Activated naive CD4-positive, alpha-beta T cell treated with anti-CD3 and anti-CD28 coated beads, Interleukin-2, amount 50 U/mL, for 24 hours (primary cell): ENCODE measurements at regions not wholly inside any gene's neighbourhood (a gene's known extent, or its start where the extent isn't known, plus 50 kb on each side); places are given as distances from the start of the nearest gene placed in this dataset.

Experiments used
- H3K27ac Mint-ChIP-seq: one replicate; pipeline ENCODE4 v1.8.0; 2021; ENCODE audit warnings: mild to moderate bottlenecking, mixed read lengths
- H3K27me3 Mint-ChIP-seq: one replicate; pipeline ENCODE4 v1.8.0; 2021; ENCODE audit warnings: mixed read lengths
- H3K36me3 Mint-ChIP-seq: one replicate; pipeline ENCODE4 v1.8.0; 2021; ENCODE audit warnings: mixed read lengths
- H3K4me1 Mint-ChIP-seq: one replicate; pipeline ENCODE4 v1.8.0; 2021; ENCODE audit warnings: mixed read lengths
- H3K4me3 Mint-ChIP-seq: one replicate; pipeline ENCODE4 v1.8.0; 2021; ENCODE audit warnings: mild to moderate bottlenecking, mixed read lengths
- H3K9me3 Mint-ChIP-seq: one replicate; pipeline ENCODE4 v1.8.0; 2021; ENCODE audit warnings: mixed read lengths

- no peaks in the 10 kb centered on the region for H3K9me3 Mint-ChIP-seq
- H3K27me3 Mint-ChIP-seq = peaks cover 3% of the 10 kb centered on the region
- no peaks in the 10 kb centered on the region for H3K36me3 Mint-ChIP-seq
- no peak overlapping the region for H3K4me3 Mint-ChIP-seq
- H3K27ac Mint-ChIP-seq = no peak overlapping the region
- no peaks in the 10 kb centered on the region for H3K4me1 Mint-ChIP-seq
Observed at GRCh38 chr2:67645280-67646138, 248.4 kb downstream of the ETAA1 start.

GRCh38 chr2:67646714-67647333, 249.7 kb downstream of the ETAA1 start:
- no peaks in the 10 kb centered on the region for H3K4me1 Mint-ChIP-seq
- H3K27ac Mint-ChIP-seq = no peak overlapping the region
- no peak overlapping the region for H3K4me3 Mint-ChIP-seq
- no peaks in the 10 kb centered on the region for H3K9me3 Mint-ChIP-seq
- no peaks in the 10 kb centered on the region for H3K36me3 Mint-ChIP-seq
- H3K27me3 Mint-ChIP-seq = peaks cover 3% of the 10 kb centered on the region

DNA sequence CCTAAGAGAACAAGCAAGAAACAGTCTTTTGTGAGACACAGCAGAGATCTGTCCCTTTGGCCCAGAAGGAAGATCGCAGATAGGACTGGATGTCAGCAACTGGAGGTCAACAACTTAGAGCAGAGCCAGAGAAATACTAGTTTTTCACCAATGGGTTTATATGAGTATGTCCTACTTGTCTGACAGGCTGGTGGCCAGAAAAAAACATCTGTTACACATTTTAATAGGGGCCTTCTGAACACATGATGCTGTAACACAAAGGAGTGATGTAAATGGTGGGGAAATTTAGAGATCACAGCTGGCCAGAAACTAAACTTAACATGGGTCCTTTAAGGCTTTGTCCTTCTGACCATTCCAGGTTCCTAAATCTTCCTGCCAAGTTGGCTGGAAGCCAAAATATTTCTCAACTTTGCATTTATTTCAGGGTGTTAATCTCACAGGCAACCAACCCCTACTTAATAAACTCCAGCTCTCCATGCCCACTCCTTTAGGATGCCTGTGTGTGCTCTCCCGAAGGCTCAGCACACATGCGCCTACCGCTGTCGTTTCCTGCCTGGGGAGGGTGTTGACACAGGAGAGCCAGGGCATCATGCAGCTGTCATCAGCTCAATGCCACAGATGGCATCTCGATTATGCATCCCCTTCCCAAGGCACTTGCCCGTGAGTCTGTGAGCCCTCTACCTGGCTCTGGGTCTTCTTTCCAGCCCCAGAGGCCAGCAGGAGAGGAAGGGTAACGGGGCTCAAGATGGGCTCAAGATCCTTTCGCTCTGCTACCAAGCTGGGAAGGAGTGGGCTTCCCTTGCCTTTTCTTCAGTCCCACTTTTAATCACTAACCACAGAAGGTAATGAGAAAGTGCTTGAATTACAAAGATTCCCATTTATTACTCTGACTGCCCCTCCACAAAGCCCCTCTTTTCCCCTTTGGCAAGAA, 252.5 kb downstream of the ETAA1 start:
- no peaks in the 10 kb centered on the region for H3K9me3 Mint-ChIP-seq
- H3K27me3 Mint-ChIP-seq = peaks cover 5% of the 10 kb centered on the region
- no peak overlapping the region for H3K27ac Mint-ChIP-seq
- no peaks in the 10 kb centered on the region for H3K4me1 Mint-ChIP-seq
- no peaks in the 10 kb centered on the region for H3K36me3 Mint-ChIP-seq
- no peak overlapping the region for H3K4me3 Mint-ChIP-seq

DNA sequence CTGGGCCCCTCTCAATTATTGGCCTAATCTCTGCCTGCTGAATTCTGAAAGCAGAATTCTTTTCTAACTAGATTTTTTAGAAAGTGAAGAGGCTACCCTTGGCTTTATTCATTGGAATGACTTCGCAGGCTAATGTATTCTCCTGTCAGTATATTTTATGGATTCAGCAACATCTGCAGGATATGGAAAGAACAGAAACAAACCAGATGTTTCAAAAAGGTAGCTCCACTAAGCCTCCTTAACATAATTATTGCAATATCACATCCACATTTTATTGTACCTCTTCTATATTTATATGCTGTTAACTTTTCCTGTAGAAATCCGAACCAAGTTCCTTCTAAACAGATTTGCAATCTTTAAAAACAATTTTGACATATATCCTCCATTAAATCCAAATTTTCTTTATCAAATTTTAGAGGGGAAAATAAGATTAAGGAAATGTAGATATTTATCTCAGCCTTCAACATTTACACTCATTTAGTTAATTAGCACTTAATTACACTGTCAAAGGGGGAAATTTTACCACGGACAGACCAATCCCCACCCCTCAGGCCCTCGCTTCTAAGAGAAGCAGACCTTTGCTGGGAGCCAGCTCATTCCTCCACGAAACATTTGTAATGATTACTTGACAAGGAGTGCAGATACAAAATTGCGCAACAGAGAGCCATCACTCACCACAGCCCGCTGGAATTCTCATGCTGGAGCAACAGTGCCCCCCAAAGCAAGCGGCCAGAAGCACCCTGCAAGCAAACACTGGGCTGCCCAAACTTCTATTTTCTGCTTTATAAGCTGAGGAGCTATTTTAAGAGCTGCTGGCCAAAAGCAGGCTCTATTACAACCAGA, 253.4 kb downstream of the ETAA1 start:
- Mint-ChIP-seq H3K36me3 (no peaks in the 10 kb centered on the region), H3K4me1 (no peaks in the 10 kb centered on the region), H3K9me3 (no peaks in the 10 kb centered on the region), H3K27ac (no peak overlapping the region), H3K27me3 (peaks cover 5% of the 10 kb centered on the region), H3K4me3 (no peak overlapping the region)

GRCh38 chr2:67651565-67651964, 254.4 kb downstream of the ETAA1 start:
- no peak overlapping the region for H3K4me3 Mint-ChIP-seq
- H3K27me3 Mint-ChIP-seq = peaks cover 5% of the 10 kb centered on the region
- H3K9me3 Mint-ChIP-seq = no peaks in the 10 kb centered on the region
- no peak overlapping the region for H3K27ac Mint-ChIP-seq
- H3K4me1 Mint-ChIP-seq = no peaks in the 10 kb centered on the region
- no peaks in the 10 kb centered on the region for H3K36me3 Mint-ChIP-seq

- H3K9me3 Mint-ChIP-seq = no peaks in the 10 kb centered on the region
- no peaks in the 10 kb centered on the region for H3K4me1 Mint-ChIP-seq
- no peak overlapping the region for H3K4me3 Mint-ChIP-seq
- no peak overlapping the region for H3K27ac Mint-ChIP-seq
- H3K36me3 Mint-ChIP-seq = no peaks in the 10 kb centered on the region
- H3K27me3 Mint-ChIP-seq = peaks cover 5% of the 10 kb centered on the region
Observed at GRCh38 chr2:67652679-67653078, 255.5 kb downstream of the ETAA1 start.

- no peaks in the 10 kb centered on the region for H3K4me1 Mint-ChIP-seq
- no peaks in the 10 kb centered on the region for H3K9me3 Mint-ChIP-seq
- peaks cover 2% of the 10 kb centered on the region for H3K27me3 Mint-ChIP-seq
- no peaks in the 10 kb centered on the region for H3K36me3 Mint-ChIP-seq
- H3K27ac Mint-ChIP-seq = no peak overlapping the region
- no peak overlapping the region for H3K4me3 Mint-ChIP-seq
Observed at GRCh38 chr2:67656875-67657274, 259.7 kb downstream of the ETAA1 start.

GRCh38 chr2:67658820-67659219, 261.7 kb downstream of the ETAA1 start:
- H3K4me3 Mint-ChIP-seq = no peak overlapping the region
- H3K27ac Mint-ChIP-seq = no peak overlapping the region
- H3K9me3 Mint-ChIP-seq = no peaks in the 10 kb centered on the region
- no peaks in the 10 kb centered on the region for H3K4me1 Mint-ChIP-seq
- H3K36me3 Mint-ChIP-seq = no peaks in the 10 kb centered on the region
- H3K27me3 Mint-ChIP-seq = peaks cover under 1% of the 10 kb centered on the region

- peaks cover 3% of the 10 kb centered on the region for H3K27me3 Mint-ChIP-seq
- H3K27ac Mint-ChIP-seq = no peak overlapping the region
- no peaks in the 10 kb centered on the region for H3K36me3 Mint-ChIP-seq
- no peak overlapping the region for H3K4me3 Mint-ChIP-seq
- H3K4me1 Mint-ChIP-seq = no peaks in the 10 kb centered on the region
- no peaks in the 10 kb centered on the region for H3K9me3 Mint-ChIP-seq
Observed at GRCh38 chr2:67660015-67660602, 263.0 kb downstream of the ETAA1 start.

DNA sequence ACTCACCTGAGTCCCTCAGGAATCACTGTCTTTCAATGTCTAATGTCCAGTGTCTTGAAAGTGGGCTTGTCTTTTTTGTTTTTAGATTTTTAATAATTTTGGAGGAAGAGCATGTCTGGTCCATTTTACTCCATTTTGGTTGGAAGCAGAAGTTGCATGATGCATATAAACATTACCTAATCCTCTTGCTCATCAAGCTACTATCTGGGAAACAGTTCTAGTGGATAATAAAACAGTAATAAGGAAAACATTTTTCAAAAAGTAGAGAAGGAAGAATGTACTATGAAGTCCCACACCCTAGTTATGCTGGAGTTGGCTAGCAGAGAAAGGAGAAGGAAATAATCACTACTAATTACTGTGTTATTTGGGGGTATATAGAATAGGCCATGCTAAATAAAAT, 263.7 kb downstream of the ETAA1 start:
- no peaks in the 10 kb centered on the region for H3K4me1 Mint-ChIP-seq
- H3K36me3 Mint-ChIP-seq = no peaks in the 10 kb centered on the region
- H3K27me3 Mint-ChIP-seq = peaks cover 3% of the 10 kb centered on the region
- no peaks in the 10 kb centered on the region for H3K9me3 Mint-ChIP-seq
- no peak overlapping the region for H3K4me3 Mint-ChIP-seq
- H3K27ac Mint-ChIP-seq = no peak overlapping the region

DNA sequence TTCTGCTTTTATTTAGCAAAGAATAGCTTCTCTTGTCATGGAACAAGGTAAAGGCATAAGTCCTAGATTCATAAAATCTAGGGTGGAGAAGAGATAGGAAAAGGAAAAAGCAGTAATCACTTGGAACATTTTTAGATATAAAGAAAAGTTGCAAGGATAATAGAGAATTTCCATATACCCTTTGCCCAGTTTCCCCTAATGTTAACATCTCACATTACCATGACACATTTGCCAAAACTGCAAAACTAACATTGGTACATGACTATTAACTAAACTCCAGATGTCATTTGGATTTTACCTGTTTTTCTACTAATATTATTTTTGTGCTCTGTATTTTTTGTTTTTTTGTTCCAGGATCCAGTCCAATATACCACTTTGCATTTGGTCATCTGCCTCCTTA, 265.1 kb downstream of the ETAA1 start:
- H3K36me3 Mint-ChIP-seq = no peaks in the 10 kb centered on the region
- H3K27me3 Mint-ChIP-seq = peaks cover 4% of the 10 kb centered on the region
- no peak overlapping the region for H3K27ac Mint-ChIP-seq
- H3K4me3 Mint-ChIP-seq = no peak overlapping the region
- no peaks in the 10 kb centered on the region for H3K4me1 Mint-ChIP-seq
- no peaks in the 10 kb centered on the region for H3K9me3 Mint-ChIP-seq

DNA sequence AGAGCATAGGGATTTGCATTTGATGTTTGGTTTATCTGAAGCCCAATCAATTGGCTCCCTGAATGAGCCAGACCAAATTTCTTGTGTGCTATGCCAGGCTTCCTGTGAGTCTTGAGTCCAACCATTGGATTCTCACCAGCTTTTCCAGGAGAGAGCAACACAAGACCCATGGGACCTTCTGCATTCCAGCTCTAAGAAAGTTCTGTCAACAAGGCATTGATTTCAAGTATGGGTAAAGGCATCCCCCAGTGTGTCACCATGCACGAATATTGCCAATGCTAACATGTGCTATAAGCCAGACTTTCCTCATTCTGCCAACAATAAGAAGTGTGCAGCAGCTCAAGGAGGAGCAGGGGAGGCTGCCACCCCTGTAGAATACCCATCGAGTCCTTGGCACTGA, 266.6 kb downstream of the ETAA1 start:
- no peak overlapping the region for H3K4me3 Mint-ChIP-seq
- peaks cover 4% of the 10 kb centered on the region for H3K27me3 Mint-ChIP-seq
- no peaks in the 10 kb centered on the region for H3K9me3 Mint-ChIP-seq
- H3K27ac Mint-ChIP-seq = no peak overlapping the region
- H3K4me1 Mint-ChIP-seq = no peaks in the 10 kb centered on the region
- H3K36me3 Mint-ChIP-seq = no peaks in the 10 kb centered on the region

- no peak overlapping the region for H3K4me3 Mint-ChIP-seq
- H3K27ac Mint-ChIP-seq = no peak overlapping the region
- peaks cover 4% of the 10 kb centered on the region for H3K27me3 Mint-ChIP-seq
- no peaks in the 10 kb centered on the region for H3K4me1 Mint-ChIP-seq
- no peaks in the 10 kb centered on the region for H3K9me3 Mint-ChIP-seq
- no peaks in the 10 kb centered on the region for H3K36me3 Mint-ChIP-seq
Observed at GRCh38 chr2:67666386-67667053, 269.4 kb downstream of the ETAA1 start.
